HG03064 (cell line): ENCODE measurements at regions not wholly inside any gene's neighbourhood (a gene's known extent, or its start where the extent isn't known, plus 50 kb on each side); places are given as distances from the start of the nearest gene placed in this dataset.

ENCODE experiments used
- ATAC-seq: cut with Tn5 transposase; IDR thresholded peaks from one replicate; pipeline ENCODE4 v1.9.1; 2021; ENCODE audit warnings: low read depth; ENCODE audit not compliant: unreplicated experiment

- no peak for ATAC-seq
Measured at GRCh38 chr1:187078916-187079315, 250.2 kb downstream of the PLA2G4A start.

GRCh38 chr1:187079330-187079729 lies 250.6 kb downstream of the PLA2G4A start:
- no peak for ATAC-seq

- ATAC-seq = no peak
Measured at GRCh38 chr1:187091666-187092065, 262.9 kb downstream of the PLA2G4A start.

- no peak for ATAC-seq
Measured at GRCh38 chr1:187092104-187092503, 263.4 kb downstream of the PLA2G4A start.

GRCh38 chr1:187096689-187097088 lies 267.9 kb downstream of the PLA2G4A start:
- no peak for ATAC-seq

GRCh38 chr1:187110351-187110750 lies 281.6 kb downstream of the PLA2G4A start:
- ATAC-seq = no peak

GRCh38 chr1:187114792-187115191 lies 286.0 kb downstream of the PLA2G4A start:
- no peak for ATAC-seq

- no peak for ATAC-seq
Measured at GRCh38 chr1:187121661-187122060, 292.9 kb downstream of the PLA2G4A start.

GRCh38 chr1:187122566-187122965 lies 293.8 kb downstream of the PLA2G4A start:
- ATAC-seq = no peak

GRCh38 chr1:187129132-187129531 lies 300.4 kb downstream of the PLA2G4A start:
- ATAC-seq = no peak

GRCh38 chr1:187143783-187144182 lies 315.0 kb downstream of the PLA2G4A start:
- ATAC-seq = no peak

- no peak for ATAC-seq
Measured at GRCh38 chr1:187146388-187146787, 317.6 kb downstream of the PLA2G4A start.

- ATAC-seq = no peak
Measured at GRCh38 chr1:187151555-187151954, 322.8 kb downstream of the PLA2G4A start.

- no peak for ATAC-seq
Measured at GRCh38 chr1:187153047-187153446, 324.3 kb downstream of the PLA2G4A start.

GRCh38 chr1:187157115-187157514 lies 328.4 kb downstream of the PLA2G4A start:
- no peak for ATAC-seq

- no peak for ATAC-seq
Measured at GRCh38 chr1:187157552-187157951, 328.8 kb downstream of the PLA2G4A start.

GRCh38 chr1:187167555-187167954 lies 338.8 kb downstream of the PLA2G4A start:
- ATAC-seq = no peak

GRCh38 chr1:187168297-187168696 lies 339.5 kb downstream of the PLA2G4A start:
- no peak for ATAC-seq

GRCh38 chr1:187185389-187185788 lies 356.6 kb downstream of the PLA2G4A start:
- no peak for ATAC-seq

- ATAC-seq = no peak
Measured at GRCh38 chr1:187197685-187198084, 368.9 kb downstream of the PLA2G4A start.

GRCh38 chr1:187203257-187203656 lies 374.5 kb downstream of the PLA2G4A start:
- no peak for ATAC-seq

- ATAC-seq = no peak
Measured at GRCh38 chr1:187212377-187212776, 383.6 kb downstream of the PLA2G4A start.

- ATAC-seq = no peak
Measured at GRCh38 chr1:187226396-187226795, 397.6 kb downstream of the PLA2G4A start.
